HG03025 (cell line): ENCODE measurements at regions not wholly inside any gene's neighbourhood (a gene's known extent, or its start where the extent isn't known, plus 50 kb on each side); places are given as distances from the start of the nearest gene placed in this dataset.
"Not testable (repeated sequence)": the region's sequence is repeated elsewhere in the genome, so short reads cannot be mapped to it uniquely, and the experiment has no call there.

Experiments
- ATAC-seq: cut with Tn5 transposase; IDR thresholded peaks from one replicate; pipeline ENCODE4 v1.9.1; 2021; ENCODE audit warnings: mild to moderate bottlenecking, moderate library complexity; ENCODE audit not compliant: unreplicated experiment, low FRiP score

DNA sequence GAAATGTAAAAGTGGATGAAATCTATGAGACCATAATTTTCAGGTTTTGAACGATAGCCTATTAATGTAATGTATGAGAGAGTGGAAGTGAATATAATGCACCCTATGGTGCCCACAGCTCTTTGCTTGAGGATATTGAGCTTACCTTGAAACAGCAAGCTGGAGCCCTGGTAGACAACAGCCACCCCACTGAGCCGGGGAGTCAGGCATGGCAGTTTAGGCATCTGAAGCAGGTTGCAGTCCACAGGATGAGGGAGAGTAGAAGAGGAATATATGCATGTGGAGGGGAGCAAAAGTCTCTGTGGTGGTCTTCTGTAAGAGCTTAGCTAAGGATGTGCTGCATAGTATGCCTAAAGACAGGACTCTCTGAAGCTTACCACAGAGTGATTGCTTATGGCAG, 817.3 kb downstream of the DNAJB9 start:
- ATAC-seq: no peak

GRCh38 chr7:109387530-109387929, 817.9 kb downstream of the DNAJB9 start:
- no peak for ATAC-seq

GRCh38 chr7:109391240-109391639, 821.6 kb downstream of the DNAJB9 start:
- ATAC-seq: no peak

GRCh38 chr7:109402107-109402506, 832.4 kb downstream of the DNAJB9 start:
- no peak for ATAC-seq

DNA sequence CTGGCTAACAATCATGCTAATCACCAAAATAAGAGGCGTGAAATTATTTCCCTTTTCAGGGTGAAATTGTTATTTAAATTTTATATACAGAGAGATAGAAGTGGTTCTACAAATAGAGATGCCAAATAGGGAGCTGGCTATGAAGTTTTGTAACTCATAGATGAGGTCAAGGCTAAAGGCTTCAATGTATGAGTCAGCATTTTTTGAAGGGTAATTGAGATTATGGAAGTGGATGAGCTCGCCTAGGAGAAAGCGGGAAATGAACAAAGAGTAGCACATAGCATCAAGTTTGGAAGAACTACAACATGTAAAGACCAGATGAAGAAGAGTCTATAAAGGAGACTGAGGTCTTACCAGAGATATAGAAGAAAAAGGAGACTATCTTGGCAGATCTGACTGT, 838.1 kb downstream of the DNAJB9 start:
- ATAC-seq: no peak

DNA sequence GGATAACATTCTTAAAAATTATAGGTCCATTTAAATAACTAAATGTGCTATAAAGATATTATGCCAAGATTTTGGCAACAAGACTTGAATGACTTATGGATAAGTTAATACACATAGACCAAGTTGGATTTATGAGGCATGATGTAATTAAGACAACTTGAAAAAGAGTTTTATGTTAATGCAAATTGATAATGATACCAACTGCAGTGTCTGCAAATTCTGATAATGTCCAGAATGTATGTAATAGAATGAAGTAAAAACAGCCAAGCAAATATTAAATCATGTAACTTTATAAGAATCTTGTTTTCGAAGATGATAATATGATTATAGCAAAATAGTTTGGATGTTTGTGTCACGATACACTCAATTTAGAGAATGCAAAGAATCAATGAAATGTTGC, 868.3 kb downstream of the DNAJB9 start:
- no peak for ATAC-seq

DNA sequence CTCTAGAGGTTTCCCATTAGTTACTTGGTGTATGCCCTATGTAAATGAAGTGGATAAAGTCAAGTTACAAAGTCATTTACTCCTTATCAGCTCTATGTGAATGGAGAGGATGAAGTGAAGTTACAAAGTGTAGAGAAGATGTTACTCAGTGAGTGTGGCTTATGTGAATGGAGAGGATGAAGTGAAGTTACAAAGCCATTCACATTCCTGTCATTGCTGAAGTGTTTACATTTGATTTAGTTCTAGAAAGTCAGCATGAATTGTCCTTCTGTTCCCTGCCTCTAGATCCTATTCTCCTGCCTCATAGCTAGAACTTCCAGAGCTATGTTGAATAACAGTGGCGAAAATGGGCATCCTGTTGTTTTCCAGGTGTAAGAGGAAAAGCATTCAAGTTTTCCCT, 880.1 kb downstream of the DNAJB9 start:
- ATAC-seq: no peak

GRCh38 chr7:109456116-109456515, 886.4 kb downstream of the DNAJB9 start:
- ATAC-seq: no peak

- ATAC-seq: no peak
Observed at GRCh38 chr7:109460296-109460695, 890.6 kb downstream of the DNAJB9 start.

DNA sequence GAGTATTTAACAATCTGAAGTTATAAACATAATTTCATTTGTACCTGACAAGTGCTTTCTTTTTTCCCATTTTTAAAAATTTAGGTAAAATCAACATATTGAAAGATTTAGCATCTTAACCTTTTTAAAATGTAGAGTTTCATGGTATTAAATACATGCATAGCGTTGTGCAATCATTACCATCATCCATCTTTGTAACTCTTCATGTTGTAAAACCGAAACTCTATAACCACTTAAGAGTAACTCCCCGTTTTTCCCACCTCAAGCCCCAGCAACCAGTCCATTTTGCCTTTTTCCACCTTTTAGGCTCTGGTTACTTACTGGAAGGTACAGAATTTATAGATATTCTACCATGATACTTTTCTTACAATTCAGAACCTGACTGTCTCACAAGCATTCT, 892.5 kb downstream of the DNAJB9 start:
- no peak for ATAC-seq

GRCh38 chr7:109467729-109468128, 898.1 kb downstream of the DNAJB9 start:
- ATAC-seq: not testable (repeated sequence)

DNA sequence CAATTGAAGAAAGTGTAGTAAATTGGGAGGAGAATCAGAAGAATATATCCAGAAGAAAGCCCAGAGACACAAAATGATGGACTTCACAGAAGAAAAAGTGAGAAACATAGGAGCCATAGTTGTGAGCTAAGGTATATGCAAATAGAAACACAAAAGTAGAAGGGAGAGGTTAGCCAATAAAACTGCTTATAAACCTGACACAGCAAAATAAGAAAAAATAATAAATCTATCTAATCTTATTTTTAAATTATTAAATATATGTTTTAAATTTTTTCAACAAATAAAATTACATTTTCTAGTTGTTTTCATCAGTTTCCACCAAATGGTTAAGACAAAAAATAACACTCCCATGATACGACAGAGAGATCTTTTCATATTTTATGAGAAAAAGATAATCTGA, 903.5 kb downstream of the DNAJB9 start:
- no peak for ATAC-seq

GRCh38 chr7:109476409-109476808, 906.7 kb downstream of the DNAJB9 start:
- ATAC-seq: no peak

DNA sequence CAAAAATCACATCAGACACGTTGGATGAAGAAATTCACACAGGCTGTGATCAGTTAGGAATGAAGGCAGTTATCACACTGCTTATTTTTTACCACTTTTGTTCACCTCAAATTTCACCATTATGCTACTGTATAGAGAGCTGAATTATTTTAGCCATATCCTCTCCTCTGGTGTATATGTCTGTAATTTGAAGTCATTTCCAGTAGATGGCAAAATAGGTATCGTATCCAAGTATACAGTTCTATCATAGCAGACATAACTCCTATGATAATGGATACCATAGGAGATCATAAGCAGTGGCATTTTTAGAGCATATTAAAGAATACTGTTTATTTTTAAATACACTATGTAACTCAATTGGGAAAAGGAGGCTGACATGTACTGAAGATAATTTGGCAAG, 909.7 kb downstream of the DNAJB9 start:
- no peak for ATAC-seq

- not testable (repeated sequence) for ATAC-seq
Observed at GRCh38 chr7:109490607-109491006, 920.9 kb downstream of the DNAJB9 start.

DNA sequence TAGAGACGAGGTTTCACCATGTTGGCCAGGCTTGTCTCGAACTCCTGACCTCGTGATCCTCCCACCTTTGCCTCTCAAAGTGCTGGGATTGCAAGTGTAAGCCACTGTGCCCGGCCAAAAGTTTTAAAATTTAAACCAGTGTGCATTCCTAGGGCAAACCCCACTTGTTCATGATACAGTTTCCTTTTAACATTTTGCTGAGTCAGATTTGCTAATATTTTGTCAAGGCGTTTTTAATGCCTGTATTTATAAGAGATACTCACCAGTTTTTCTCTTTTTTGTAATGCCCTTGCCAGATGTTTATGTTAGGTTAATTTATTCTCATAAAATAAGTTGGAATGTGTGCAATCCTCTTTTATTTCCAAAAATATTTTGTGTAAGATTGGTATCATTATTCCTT, 927.4 kb downstream of the DNAJB9 start:
- ATAC-seq: no peak

DNA sequence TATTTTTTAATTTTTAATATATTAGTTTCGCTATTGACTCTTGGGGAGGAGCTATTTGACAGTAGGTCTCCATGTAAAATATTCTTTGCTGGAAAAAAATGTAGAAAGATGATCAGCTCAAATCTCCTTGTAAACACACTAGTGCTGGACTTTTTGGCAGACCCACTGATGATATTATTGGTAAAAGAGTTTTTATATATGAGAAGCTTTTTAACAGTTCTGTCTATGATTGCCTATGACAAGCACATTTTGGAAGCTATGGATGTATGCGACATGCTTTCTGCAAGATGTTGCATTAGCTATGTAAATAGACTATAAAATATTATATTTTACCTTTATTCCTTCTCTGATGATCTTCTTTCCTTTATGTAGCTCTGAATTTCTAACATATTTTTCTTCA, 928.5 kb downstream of the DNAJB9 start:
- no peak for ATAC-seq

DNA sequence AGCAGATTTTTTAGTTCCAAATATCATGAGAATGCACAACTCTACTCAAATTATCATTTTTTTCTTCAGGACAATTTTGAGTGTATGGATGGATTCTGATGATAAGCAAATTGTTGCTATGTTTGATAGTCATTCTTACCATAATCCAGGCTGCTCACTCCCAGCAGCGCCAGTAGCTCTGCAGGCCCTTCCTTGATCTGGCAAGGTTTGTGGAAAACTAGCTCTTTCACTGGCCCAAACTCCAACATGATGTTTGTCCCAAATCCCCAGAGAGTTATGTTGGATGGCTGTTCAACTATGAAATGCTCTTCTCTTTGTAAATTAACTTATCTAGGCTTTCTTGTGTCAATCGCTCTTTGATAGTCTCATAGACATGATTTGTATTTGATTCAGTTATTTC, 933.7 kb downstream of the DNAJB9 start:
- ATAC-seq: no peak

GRCh38 chr7:109522585-109522984, 952.9 kb downstream of the DNAJB9 start:
- no peak for ATAC-seq

- no peak for ATAC-seq
Observed at GRCh38 chr7:109527833-109528232, 958.2 kb downstream of the DNAJB9 start.

DNA sequence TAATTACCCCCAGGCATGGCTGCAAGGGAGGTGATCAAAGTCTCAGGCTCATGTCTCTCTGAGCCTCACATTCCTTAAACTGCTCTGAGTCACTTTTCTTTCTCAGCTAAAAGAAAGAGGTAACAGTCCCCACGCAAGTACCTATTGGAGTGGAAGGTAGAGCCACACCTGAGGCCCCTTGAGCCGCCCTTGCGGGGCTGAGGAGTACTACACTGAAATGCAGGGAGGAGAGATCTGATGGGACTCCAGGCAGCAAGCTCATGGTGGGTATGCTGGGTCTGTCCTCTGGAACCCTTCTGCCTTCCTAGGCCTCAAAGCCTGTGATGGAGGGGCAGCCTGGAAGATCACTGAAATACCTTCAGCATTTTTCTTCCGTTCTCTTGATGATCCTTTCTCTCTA, 960.0 kb downstream of the DNAJB9 start:
- no peak for ATAC-seq

DNA sequence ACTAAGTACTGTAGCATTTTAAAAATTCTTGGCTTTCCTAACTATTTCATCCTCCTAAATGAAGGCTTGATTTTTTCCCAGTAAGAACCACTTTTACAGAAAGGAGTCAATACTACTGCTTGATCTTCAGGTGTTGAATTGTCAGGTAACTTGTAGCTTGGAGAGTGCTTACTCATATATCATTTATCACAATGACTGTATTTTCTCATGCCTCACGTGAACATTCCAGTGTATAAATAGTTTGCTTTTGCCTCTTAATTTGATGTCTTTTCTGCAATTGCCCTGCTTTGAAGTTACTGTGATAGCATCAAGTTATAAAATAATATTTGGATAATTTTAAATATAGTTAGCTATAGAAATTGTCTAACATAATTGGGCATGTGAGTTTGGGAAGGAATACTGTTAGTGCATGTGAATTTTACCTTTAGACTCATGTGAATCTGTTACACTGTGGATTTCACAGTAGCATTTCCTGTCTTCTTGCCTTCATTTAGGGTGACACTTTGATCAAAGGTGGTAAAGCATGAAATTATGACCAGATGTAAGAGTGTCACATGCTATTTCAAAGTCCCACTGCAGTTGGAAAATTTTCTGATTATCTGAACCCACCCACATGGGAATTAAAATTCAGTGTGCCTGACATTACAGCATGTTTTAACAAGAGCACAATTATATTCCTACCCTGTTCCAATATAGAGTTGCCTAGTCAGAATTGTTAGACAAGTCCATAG, 962.8 kb downstream of the DNAJB9 start:
- ATAC-seq: no peak

DNA sequence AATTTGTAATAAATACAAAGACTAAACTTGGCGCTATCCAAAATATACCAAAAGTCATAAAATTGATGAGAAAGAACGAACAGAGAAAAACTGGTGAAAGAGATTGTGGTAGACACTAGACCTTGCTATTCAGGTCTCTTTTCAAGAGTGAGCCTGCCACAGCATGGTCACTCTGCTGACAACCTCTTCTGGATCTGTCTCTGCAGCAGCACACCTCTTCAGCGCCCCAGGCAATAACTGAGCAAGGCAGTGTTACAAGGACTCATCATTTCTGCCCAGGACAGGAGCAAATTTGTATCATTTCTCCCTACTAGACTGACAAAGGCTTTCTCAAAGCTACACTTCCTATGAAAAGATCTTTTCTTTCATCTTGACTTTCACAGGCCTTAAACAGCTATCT, 976.0 kb downstream of the DNAJB9 start:
- no peak for ATAC-seq
